ENCODE measurements at regions not wholly inside any gene's neighbourhood (a gene's known extent, or its start where the extent isn't known, plus 50 kb on each side); places are given as distances from the start of the nearest gene placed in this dataset.

DNA sequence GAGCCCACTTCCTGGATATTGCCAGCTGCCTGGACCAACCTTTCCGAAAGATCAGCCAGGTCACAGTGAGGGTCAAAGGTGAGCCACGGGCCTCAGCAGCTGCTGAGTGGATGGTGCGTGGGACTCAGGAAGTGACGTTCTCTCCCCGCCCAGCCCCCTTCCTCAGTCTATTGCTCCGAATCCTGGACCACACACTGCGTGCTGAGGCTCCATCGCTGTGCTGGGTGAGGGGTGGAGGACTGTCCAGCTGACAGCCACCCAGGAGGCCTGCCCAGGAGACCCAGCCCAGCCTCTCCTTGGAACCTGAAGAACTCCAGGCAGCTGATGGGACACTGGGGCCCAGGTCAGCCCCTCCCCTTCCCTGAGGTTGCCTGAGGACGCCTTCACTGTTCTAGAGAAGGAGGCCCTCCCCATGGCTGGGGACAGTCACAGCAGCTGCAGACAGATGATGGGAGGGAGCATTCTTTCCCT, 94.4 kb upstream of the CD93 start:
- Histone ChIP-seq H2AFZ (ENCODE audit: low read depth) (no peak overlapping the region), H3K4me2 (no peak overlapping the region), H4K20me1 (ENCODE audit: insufficient read depth) (no peaks in the 10 kb centered on the region), H3K36me3 (ENCODE audit: insufficient read depth) (no peaks in the 10 kb centered on the region), H3K27ac (no peak overlapping the region), H3K27me3 (ENCODE audit: insufficient read depth, low read depth) (no peaks in the 10 kb centered on the region), H3K4me1 (ENCODE audit: low read depth, poor library complexity, severe bottlenecking) (no peaks in the 10 kb centered on the region), H3K9ac (no peak overlapping the region), H3K79me2 (ENCODE audit: insufficient read depth, low read depth) (no peaks in the 10 kb centered on the region), H3K4me3 (IDR thresholded peaks at IDR 0.05; ENCODE audit: insufficient read depth, low read depth, low read length) (no peak overlapping the region)
- TF ChIP-seq, protein P1, sequence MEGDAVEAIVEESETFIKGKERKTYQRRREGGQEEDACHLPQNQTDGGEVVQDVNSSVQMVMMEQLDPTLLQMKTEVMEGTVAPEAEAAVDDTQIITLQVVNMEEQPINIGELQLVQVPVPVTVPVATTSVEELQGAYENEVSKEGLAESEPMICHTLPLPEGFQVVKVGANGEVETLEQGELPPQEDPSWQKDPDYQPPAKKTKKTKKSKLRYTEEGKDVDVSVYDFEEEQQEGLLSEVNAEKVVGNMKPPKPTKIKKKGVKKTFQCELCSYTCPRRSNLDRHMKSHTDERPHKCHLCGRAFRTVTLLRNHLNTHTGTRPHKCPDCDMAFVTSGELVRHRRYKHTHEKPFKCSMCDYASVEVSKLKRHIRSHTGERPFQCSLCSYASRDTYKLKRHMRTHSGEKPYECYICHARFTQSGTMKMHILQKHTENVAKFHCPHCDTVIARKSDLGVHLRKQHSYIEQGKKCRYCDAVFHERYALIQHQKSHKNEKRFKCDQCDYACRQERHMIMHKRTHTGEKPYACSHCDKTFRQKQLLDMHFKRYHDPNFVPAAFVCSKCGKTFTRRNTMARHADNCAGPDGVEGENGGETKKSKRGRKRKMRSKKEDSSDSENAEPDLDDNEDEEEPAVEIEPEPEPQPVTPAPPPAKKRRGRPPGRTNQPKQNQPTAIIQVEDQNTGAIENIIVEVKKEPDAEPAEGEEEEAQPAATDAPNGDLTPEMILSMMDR (conservative IDR thresholded peaks at IDR 0.05; ENCODE audit: low read depth, low read length): no peak

DNA sequence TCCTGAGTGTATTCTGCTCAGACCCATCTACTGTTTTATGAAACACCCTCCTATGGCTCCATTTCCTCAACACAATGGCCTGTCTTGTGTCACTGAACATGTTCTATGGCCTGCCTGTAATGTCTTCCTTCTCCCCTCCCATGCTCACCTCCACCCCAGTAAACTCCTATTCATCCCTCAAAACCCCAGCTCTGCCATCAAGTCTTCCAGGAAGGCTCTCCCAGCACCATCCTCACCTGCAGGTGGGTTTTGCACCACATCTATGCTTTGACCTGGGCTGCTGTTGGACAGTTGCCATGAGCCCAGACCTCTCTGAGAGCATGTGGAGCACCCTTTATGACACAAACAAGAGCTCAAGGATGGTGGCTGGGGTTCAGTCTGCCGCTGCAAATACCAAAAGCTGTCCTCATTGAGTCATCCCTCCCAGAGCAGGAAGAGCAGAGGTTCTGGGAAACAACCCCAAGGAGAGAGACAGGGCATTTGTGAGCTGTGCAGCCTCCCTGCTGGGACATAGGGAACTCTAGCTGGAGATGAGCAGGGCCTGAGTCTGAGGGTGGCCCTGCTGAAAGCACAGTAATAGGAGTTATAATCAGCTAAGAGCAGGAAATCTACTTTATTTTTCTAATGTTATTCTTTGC, 93.8 kb upstream of the CD93 start:
- no peak overlapping the region for H3K27ac ChIP-seq
- no peak overlapping the region for H2AFZ ChIP-seq (ENCODE audit: low read depth)
- no peak overlapping the region for H3K4me3 ChIP-seq (IDR thresholded peaks at IDR 0.05; ENCODE audit: insufficient read depth, low read depth, low read length)
- TF ChIP-seq, protein P1 (conservative IDR thresholded peaks at IDR 0.05; ENCODE audit: low read depth, low read length): no peak
- no peaks in the 10 kb centered on the region for H3K27me3 ChIP-seq (ENCODE audit: insufficient read depth, low read depth)
- no peak overlapping the region for H3K9ac ChIP-seq
- no peaks in the 10 kb centered on the region for H3K4me1 ChIP-seq (ENCODE audit: low read depth, poor library complexity, severe bottlenecking)
- no peaks in the 10 kb centered on the region for H3K79me2 ChIP-seq (ENCODE audit: insufficient read depth, low read depth)
- no peak overlapping the region for H3K4me2 ChIP-seq
- no peaks in the 10 kb centered on the region for H3K36me3 ChIP-seq (ENCODE audit: insufficient read depth)
- H4K20me1 ChIP-seq (ENCODE audit: insufficient read depth): no peaks in the 10 kb centered on the region

DNA sequence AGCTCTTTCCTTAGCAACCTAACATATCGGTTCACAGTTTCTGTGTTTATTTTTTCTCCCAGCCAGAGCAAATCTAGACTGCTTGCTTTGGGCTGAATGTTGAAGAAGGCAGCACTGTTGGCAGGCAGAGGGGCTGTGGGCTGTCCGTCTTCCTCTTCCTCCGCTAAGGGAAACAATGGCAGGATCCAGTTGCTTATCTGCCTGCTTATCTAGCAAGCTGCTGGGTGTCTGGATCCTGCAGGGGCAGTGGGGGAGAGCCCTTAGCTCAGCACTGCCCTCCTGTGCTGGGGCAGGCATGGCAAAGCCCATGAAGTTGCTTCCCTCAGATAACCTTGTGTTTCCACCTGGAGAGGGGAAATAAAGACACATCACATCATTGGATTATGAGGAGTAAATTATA, 92.7 kb upstream of the CD93 start:
- Histone ChIP-seq H3K4me3 (IDR thresholded peaks at IDR 0.05; ENCODE audit: insufficient read depth, low read depth, low read length) (no peak overlapping the region), H3K27me3 (ENCODE audit: insufficient read depth, low read depth) (no peaks in the 10 kb centered on the region), H3K79me2 (ENCODE audit: insufficient read depth, low read depth) (no peaks in the 10 kb centered on the region), H2AFZ (ENCODE audit: low read depth) (no peak overlapping the region), H3K4me1 (ENCODE audit: low read depth, poor library complexity, severe bottlenecking) (no peaks in the 10 kb centered on the region), H4K20me1 (ENCODE audit: insufficient read depth) (no peaks in the 10 kb centered on the region), H3K4me2 (no peak overlapping the region), H3K36me3 (ENCODE audit: insufficient read depth) (no peaks in the 10 kb centered on the region), H3K9ac (no peak overlapping the region), H3K27ac (no peak overlapping the region)
- TF ChIP-seq, protein P1 (conservative IDR thresholded peaks at IDR 0.05; ENCODE audit: low read depth, low read length): no peak

DNA sequence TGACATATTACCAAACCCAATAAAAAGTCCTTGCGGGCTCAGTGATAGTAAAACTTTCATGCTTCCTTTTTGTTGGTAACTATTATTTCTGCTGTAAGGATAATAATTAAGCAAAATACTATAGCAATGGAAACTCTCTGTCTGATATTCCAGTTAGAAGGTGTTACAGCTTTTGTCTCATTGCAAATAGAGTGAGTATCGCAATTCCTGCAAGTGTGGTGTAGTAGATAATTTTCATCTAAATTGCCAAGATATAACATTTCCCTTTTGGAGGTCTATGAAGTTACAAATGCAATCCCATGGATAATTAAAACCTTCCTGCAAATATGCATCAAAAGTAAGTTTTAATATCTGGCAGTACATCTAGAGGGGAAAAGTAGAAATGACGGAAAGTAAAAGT, 88.7 kb upstream of the CD93 start:
- no peak overlapping the region for H2AFZ ChIP-seq (ENCODE audit: low read depth)
- TF ChIP-seq, protein P1 (conservative IDR thresholded peaks at IDR 0.05; ENCODE audit: low read depth, low read length): no peak
- H3K4me1 ChIP-seq (ENCODE audit: low read depth, poor library complexity, severe bottlenecking): no peaks in the 10 kb centered on the region
- no peak overlapping the region for H3K4me2 ChIP-seq
- no peaks in the 10 kb centered on the region for H3K36me3 ChIP-seq (ENCODE audit: insufficient read depth)
- no peaks in the 10 kb centered on the region for H3K79me2 ChIP-seq (ENCODE audit: insufficient read depth, low read depth)
- H3K4me3 ChIP-seq (IDR thresholded peaks at IDR 0.05; ENCODE audit: insufficient read depth, low read depth, low read length): no peak overlapping the region
- H3K27me3 ChIP-seq (ENCODE audit: insufficient read depth, low read depth): no peaks in the 10 kb centered on the region
- H3K27ac ChIP-seq: no peak overlapping the region
- no peaks in the 10 kb centered on the region for H4K20me1 ChIP-seq (ENCODE audit: insufficient read depth)
- no peak overlapping the region for H3K9ac ChIP-seq

Data from KMS-11 (cell line).